HepG2 (cell line): ENCODE measurements at regions not wholly inside any gene's neighbourhood (a gene's known extent, or its start where the extent isn't known, plus 50 kb on each side); places are given as distances from the start of the nearest gene placed in this dataset.
"Not testable (repeated sequence)": the region's sequence is repeated elsewhere in the genome, so short reads cannot be mapped to it uniquely, and the experiment has no call there.

Experiments used
- ATAC-seq: fragments of 200-7000 bp; cut with Tn5 transposase; 3 replicates; pipeline ENCODE4 v1.9.1; 2020; ENCODE audit warnings: mild to moderate bottlenecking, moderate library complexity
- BruUV-seq: library from RNA; stranded (reverse); fragments of 400-500 nt; replicated peaks from 2 replicates; lab custom pipeline; 2021; lab: Mats Ljungman, UMichigan
- CTCF ChIA-PET: fragments of 300-600 bp; formaldehyde crosslinking; extraction: SDS; loops from one replicate; lab custom pipeline; 2021; ENCODE audit warnings: low total read pairs, inconsistent platforms, low intra/inter-chr PET ratio; lab: Yijun Ruan, JAX
- POLR2A ChIA-PET: fragments of 350-600 bp; sonication (Branson Sonifier 250); formaldehyde crosslinking; loops from one replicate; lab custom pipeline; 2020; ENCODE audit warnings: antibody characterized with exemption, inconsistent platforms; lab: Yijun Ruan, JAX
- DNase-seq: peaks from one replicate; pipeline ENCODE4 v3.0.0-alpha.2; 2015; ENCODE audit warnings: low spot score
- FAIRE-seq: peaks from 3 replicates; lab custom pipeline; 2011; peaks lifted over from hg19 to GRCh38; lab: Jason Lieb, UNC
- H2AFZ ChIP-seq: one replicate; pipeline ENCODE4 v1.6.1; 2011; ENCODE audit warnings: low read length, inconsistent platforms
- H3K27ac ChIP-seq: fragments of 300-600 bp; 3 replicates; pipeline ENCODE4 v1.8.0; 2011; ENCODE audit warnings: mixed run types, mild to moderate bottlenecking, mixed read lengths, low read length, inconsistent platforms; ENCODE audit not compliant: insufficient read depth; ENCODE audit errors: extremely low read length
- H3K27me3 ChIP-seq, 2 experiments: fragments of 200-600 bp in 1 of 2; 2 replicates in 1 of 2; 3 replicates in 1 of 2; pipeline versions ENCODE4 v1.6.0 to v1.8.0; 2011; ENCODE audit warnings: low read length in 2 of 2, mild to moderate bottlenecking in 2 of 2, moderate library complexity in 2 of 2, inconsistent platforms in 1 of 2; ENCODE audit not compliant: insufficient read depth in 2 of 2, control insufficient read depth in 1 of 2
- H3K36me3 ChIP-seq, 2 experiments: fragments of 200-600 bp in 1 of 2; replicated peaks in 1 of 2; 2 replicates in 1 of 2; 3 replicates in 1 of 2; pipeline versions ENCODE4 v1.5.1 to v1.8.0; 2011; ENCODE audit warnings: low read length in 2 of 2, inconsistent platforms in 1 of 2; ENCODE audit not compliant: insufficient read depth in 2 of 2, control insufficient read depth in 1 of 2
- H3K4me1 ChIP-seq: 2 replicates; pipeline ENCODE4 v1.5.1; 2012; ENCODE audit warnings: low read length, inconsistent platforms; ENCODE audit not compliant: insufficient read depth
- H3K4me2 ChIP-seq: 2 replicates; pipeline ENCODE4 v1.6.0; 2011; ENCODE audit warnings: low read depth, low read length, inconsistent platforms
- H3K4me3 ChIP-seq, 3 experiments: fragments of 200-600 bp in 1 of 3; sonication (generic), shearing (Covaris generic) in 1 of 3; replicated peaks in 1 of 3; 2 replicates each; pipeline ENCODE4 v1.5.1; 2011 to 2016; ENCODE audit warnings: low read length in 3 of 3, inconsistent platforms in 2 of 3, low read depth in 2 of 3, mild to moderate bottlenecking in 2 of 3, control low read depth in 1 of 3, mixed read lengths in 1 of 3; ENCODE audit not compliant: insufficient read depth in 1 of 3
- H3K79me2 ChIP-seq: one replicate; pipeline ENCODE4 v1.6.1; 2011; ENCODE audit warnings: low read length, inconsistent platforms; ENCODE audit not compliant: insufficient read depth
- H3K9ac ChIP-seq: 2 replicates; pipeline ENCODE4 v1.6.0; 2011; ENCODE audit warnings: mild to moderate bottlenecking, low read depth, low read length, inconsistent platforms; ENCODE audit not compliant: insufficient read depth
- H3K9me3 ChIP-seq: 2 replicates; pipeline ENCODE4 v1.5.1; 2012; ENCODE audit warnings: mild to moderate bottlenecking, low read length
- H4K20me1 ChIP-seq: 2 replicates; pipeline ENCODE4 v1.6.0; 2011; ENCODE audit warnings: inconsistent platforms, mild to moderate bottlenecking, low read length, moderate library complexity; ENCODE audit not compliant: insufficient read depth
- CREB1 ChIP-seq, 2 experiments: fragments of 450-650 bp in 1 of 2; IDR thresholded peaks; 2 replicates each; pipeline ENCODE4 v1.6.1; 2016 to 2017; ENCODE audit warnings: control low read depth in 1 of 2, mild to moderate bottlenecking in 1 of 2, missing compliant biosample characterization in 1 of 2, missing genetic modification characterization in 1 of 2
- LRRFIP1 ChIP-seq: sonication (generic); formaldehyde crosslinking; conservative IDR thresholded peaks from 2 replicates; pipeline ENCODE4 v1.4.0; 2020; ENCODE audit warnings: missing genetic modification reagents
- MEIS2 ChIP-seq: sonication (generic); formaldehyde crosslinking; IDR thresholded peaks from 2 replicates; pipeline ENCODE4 v1.9.0; 2021; ENCODE audit warnings: mild to moderate bottlenecking, missing genetic modification reagents
- PTBP1 ChIP-seq: fragments of 200-400 bp; formaldehyde crosslinking; IDR thresholded peaks from 2 replicates; pipeline ENCODE4 v1.6.1; 2018; ENCODE audit warnings: low read length, low read depth; ENCODE audit not compliant: poor library complexity, severe bottlenecking
- ZBTB40 ChIP-seq, 2 experiments: fragments of 450-650 bp in 1 of 2; sonication (generic) in 1 of 2; formaldehyde crosslinking in 1 of 2; IDR thresholded peaks; 2 replicates each; pipeline versions ENCODE4 v1.6.1 to v1.8.0; 2016 to 2022; ENCODE audit warnings: antibody characterized with exemption in 1 of 2, mild to moderate bottlenecking in 1 of 2, missing genetic modification reagents in 1 of 2
- in situ Hi-C: cut with HindIII; loops from 2 replicates; pipeline ENCODE4 v1.10.0; 2017; ENCODE audit warnings: low pct_unique_long_range_greater_than_20kb; ENCODE audit not compliant: extremely low pct_ligation_motif_present
- intact Hi-C: fragments of 100-400 bp; cut with micrococcal nuclease; formaldehyde crosslinking; loops from one replicate; pipeline ENCODE4 v1.10.0; 2022; ENCODE audit not compliant: unreplicated experiment
- TF ChIP-seq, protein P1 (sequence below): sonication (generic); formaldehyde crosslinking; IDR thresholded peaks from 2 replicates; pipeline ENCODE4 v1.4.0; 2020; ENCODE audit warnings: mild to moderate bottlenecking, missing genetic modification reagents

- TF ChIP-seq ZBTB40 (IDR thresholded peaks at IDR 0.05) (no peak), ZBTB40 (CRISPR knock-in tag; IDR thresholded peaks at IDR 0.05) (no peak), PTBP1 (no peak), MEIS2 (CRISPR knock-in tag) (no peak), CREB1 (IDR thresholded peaks at IDR 0.05) (no peak), CREB1 (CRISPR knock-in tag; IDR thresholded peaks at IDR 0.05) (no peak), LRRFIP1 (no peak)
- TF ChIP-seq, protein P1, sequence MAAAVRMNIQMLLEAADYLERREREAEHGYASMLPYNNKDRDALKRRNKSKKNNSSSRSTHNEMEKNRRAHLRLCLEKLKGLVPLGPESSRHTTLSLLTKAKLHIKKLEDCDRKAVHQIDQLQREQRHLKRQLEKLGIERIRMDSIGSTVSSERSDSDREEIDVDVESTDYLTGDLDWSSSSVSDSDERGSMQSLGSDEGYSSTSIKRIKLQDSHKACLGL (CRISPR knock-in tag) = no peak
Measured at GRCh38 chr4:72761368-72762038, 192.5 kb upstream of the ADAMTS3 start (continued).

DNA sequence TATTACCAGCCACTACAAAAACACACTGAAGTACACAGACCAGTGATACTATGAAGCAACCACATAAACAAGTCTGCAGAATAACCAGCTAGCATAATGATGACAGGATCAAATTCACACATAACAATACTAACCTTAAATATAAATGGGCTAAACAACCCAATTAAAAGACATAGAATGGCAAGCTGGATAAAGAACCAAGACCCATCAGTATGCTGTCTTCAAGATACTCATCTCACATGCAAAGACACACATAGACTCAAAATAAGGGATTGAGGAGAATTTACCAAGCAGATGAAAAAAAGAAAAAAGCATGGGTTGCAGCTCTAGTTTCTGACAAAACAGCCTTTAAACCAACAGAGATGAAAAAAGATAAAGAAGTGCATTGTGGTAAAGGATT is 184.4 kb upstream of the ADAMTS3 start:
- H3K9ac ChIP-seq, ATAC-seq, H3K36me3 ChIP-seq, intact Hi-C loops, H3K4me1 ChIP-seq, H4K20me1 ChIP-seq, H3K27me3 ChIP-seq, CTCF ChIA-PET, DNase-seq, H2AFZ ChIP-seq, H3K4me2 ChIP-seq, in situ Hi-C loops, POLR2A ChIA-PET, FAIRE-seq, H3K27ac ChIP-seq, H3K4me3 ChIP-seq, H3K9me3 ChIP-seq, BruUV-seq, H3K79me2 ChIP-seq: not testable (repeated sequence)
